NCI-H1930 (cell line): ENCODE measurements at regions not wholly inside any gene's neighbourhood (a gene's known extent, or its start where the extent isn't known, plus 50 kb on each side); places are given as distances from the start of the nearest gene placed in this dataset.
"Not testable (repeated sequence)": the region's sequence is repeated elsewhere in the genome, so short reads cannot be mapped to it uniquely, and the experiment has no call there.

ENCODE experiments used
- DNase-seq, 2 experiments: peaks; one replicate each; lab custom pipeline; 2025; lab: John Stamatoyannopoulos, UW

- DNase-seq = no peak
Measured at GRCh38 chr6:165793287-165793825, 130.3 kb upstream of the PDE10A start.

GRCh38 chr6:165791876-165792437, 128.9 kb upstream of the PDE10A start:
- no peak for DNase-seq

DNA sequence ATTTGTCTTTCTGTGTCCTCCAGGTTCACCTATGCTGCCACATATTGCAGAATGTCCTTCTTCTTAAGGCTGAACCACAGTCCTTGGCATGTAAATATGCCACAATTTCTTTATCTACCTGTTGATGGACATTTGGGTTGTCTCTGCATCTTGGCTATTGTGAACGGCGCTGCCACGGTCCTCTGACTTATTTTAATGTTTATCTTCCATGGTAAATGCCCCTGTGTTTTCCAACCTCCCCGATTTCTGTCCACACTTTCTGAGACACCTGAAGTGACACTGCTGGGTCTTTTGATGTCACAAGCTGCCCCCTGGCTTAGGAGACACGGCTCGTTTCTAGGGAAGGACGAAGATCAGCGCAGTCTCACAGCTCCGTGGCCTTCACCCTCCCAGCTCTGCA, 128.3 kb upstream of the PDE10A start:
- no peak for DNase-seq

GRCh38 chr6:165782812-165783211, 119.8 kb upstream of the PDE10A start:
- DNase-seq = no peak

DNA sequence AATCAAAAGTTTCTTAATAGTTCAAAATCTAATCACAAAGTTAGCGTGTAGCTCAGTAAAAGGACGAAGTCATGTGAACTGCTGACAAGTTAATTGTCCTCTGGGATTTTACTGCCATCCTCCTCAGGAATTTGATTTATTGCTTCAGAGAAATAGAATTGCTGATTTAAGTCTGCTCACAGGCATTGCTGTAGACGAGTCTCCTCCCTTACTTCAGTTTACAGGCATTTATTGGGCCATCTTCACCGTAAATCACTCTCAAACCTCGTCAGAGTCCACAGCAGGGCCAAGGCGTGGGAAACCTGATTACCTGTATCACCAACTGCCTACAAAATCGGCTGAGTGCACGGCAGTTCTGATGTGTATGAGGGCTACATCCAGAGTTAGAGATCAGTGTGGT, 119.1 kb upstream of the PDE10A start:
- no peak for DNase-seq

GRCh38 chr6:165777680-165778079, 114.6 kb upstream of the PDE10A start:
- no peak for DNase-seq

DNA sequence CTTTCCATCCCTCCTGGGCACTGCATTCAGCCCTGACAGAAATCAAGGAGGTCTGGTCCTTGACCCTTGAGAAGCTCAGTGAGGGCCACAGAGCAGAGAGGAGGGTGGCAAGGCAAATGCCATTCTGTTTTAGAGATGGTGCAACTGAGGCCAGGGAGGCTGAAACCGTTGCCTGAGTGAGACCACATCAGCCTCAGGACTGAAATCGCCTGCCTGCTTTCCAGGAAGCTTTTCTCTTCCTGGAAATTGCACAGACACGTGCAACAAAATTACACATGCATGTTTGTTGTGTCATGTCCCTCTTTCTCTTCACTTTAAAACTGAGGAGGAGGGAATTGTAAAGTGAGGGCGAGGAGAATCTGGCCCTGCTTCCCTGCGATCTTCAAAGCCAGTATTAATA, 113.7 kb upstream of the PDE10A start:
- no peak for DNase-seq

DNA sequence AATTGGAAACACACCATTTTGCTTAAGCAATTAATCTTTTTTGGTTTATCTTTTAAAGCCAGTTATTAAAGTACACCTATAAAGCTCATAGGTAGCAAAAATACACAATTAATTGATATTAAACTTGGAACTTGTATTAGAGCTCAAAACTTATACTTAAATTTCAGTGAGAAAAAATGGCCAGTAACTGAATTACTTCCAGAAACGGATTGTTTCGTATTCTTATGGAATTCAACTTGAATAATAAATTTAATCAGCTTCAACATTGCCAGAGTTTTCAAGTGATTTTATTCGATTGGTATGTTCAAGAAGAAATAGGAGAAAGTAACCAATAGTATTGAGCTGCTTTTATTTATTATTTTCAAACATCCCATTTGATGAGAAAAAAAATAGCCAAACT, 112.7 kb upstream of the PDE10A start:
- no peak for DNase-seq

DNA sequence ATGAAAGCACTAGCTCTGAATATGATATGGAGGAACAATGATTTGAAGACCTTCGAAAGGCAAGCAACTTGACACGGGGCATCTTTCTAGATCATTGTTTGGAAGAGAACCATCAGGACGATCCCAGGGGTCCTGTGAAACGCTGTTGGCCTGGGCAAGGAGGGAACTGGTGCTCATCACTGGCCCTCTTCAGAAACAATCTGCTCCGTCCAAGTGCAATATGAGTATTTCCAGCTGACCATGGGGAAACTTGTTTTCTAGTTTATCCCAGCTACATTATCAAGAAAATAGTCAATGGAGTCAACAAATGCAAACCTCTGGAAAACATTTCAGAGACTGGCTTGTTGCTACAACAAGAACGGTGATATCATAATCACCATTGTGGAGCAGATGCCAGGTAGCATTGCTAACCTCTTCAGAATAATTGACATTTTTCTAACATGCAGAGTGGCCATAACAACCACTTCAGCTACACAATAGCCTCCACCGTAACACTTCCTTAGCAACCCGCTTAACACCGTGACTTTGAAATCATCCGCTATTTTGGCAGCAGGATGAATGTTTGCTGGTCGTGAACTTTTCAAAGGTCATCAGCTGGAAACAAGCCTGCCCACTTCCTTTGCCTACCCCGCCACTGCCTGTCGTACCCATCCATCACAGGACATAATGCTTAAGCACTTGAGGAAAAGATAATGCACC, 112.0 kb upstream of the PDE10A start:
- no peak for DNase-seq

- DNase-seq = no peak
Measured at GRCh38 chr6:165770397-165771082, 107.5 kb upstream of the PDE10A start.

DNA sequence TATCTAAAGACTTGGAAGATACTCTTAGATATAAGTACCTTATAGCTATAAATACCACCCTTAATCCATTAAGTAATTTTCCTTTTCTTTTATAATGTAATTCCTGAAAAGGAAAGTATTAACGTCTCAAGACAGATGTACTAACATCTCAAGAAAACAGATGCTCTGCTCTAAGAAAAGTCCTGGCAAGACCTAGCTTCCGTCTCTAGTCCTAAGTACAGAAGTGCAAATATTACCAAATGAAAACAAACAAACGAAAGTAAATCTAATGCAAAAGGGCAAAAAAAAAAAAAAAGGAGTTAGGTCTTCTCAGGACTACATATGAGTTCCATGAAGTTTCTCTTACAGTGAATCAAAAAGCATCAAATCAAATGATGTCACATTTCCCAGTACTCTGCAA, 106.8 kb upstream of the PDE10A start:
- no peak for DNase-seq

- DNase-seq = no peak
Measured at GRCh38 chr6:165769401-165769800, 106.4 kb upstream of the PDE10A start.

DNA sequence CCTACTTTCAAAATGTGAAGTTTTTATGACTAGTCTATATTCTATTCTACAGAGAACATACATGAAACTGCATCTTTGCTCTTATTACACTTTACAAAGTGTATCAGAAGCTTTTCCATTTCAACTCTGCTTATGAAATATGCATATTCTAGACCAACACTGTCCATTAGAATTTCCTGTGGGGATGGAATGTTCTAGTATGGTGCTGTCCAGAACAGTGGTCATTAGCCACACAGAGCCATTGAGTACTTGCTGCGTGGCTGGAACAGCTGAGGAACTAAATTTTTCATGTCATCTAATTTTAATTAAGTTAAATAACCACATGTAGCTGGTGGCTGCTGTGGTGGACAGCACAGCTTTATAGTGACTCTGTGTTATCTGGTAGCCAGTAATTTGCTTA, 105.9 kb upstream of the PDE10A start:
- no peak for DNase-seq

DNA sequence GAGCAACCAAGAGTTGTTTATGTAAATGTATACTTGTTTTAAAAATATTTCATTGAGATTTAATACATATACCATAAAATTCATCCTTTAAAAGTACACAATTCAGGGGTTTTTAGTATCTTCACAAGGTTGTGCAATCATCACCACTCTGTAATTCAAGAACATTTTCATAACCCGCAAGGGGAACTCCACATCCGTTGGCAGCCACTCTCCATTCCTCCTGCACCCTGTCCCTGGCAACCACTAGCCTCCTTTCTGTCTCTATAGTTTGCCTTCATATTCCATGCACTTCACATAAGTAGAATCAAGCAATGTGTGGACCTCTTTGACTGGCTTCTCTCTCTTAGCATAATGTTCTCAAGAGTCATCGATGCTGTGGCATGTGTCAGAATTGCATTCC, 104.2 kb upstream of the PDE10A start:
- DNase-seq = no peak

DNA sequence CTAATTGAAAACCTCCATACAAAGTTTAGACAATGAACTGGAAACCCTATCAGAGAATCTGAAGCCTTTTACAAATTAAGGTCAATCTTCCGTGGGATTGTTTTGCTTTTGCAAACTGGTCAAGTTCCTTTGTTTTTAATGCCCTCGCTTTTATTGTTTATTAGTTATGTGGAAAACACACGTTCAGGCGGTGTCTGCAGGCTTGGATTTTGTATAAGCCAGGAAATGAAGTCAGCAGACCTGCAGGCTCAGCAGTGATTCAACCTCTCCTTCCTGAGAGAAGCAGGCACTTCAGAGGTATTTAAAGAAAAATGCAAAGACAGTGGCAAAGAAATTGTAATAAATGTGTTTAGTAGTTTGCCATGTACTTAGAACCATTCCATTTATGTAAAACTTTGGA, 103.4 kb upstream of the PDE10A start:
- DNase-seq = no peak

DNA sequence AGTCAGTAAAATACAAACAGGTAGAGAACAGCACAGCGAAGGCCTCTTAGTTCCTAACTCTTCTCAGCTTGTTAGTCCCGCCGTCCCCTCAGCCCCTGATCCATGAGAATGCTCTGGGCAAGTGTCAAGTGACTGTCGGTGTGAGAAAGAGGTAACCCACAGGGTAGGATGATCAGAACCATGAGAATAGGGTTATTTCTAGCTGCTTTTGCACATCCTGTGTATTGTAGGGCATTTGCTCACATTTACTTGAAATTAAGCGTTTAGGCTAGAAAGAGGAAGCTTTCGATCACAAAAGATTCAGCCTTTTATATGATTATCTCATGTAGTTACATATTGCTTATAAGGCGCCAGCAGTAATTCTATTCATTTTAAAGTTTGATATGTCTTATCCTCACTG, 103.0 kb upstream of the PDE10A start:
- no peak for DNase-seq

DNA sequence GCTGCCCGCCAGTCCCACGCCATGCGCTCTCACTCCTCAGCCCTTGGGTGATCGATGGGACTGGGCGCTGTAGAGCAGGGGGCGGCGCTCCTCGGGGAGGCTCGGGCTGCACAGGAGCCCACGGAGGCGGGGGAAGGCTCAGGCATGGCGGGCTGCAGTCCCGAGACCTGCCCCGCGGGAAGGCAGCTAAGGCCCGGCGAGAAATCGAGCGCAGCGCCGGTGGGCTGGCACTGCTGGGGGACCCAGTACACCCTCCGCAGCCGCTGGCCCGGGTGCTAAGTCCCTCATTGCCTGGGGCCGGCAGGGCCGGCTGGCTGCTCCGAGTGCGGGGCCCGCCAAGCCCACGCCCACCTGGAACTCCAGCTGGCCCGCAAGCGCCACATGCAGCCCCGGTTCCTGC, 102.2 kb upstream of the PDE10A start:
- DNase-seq = not testable (repeated sequence)

- DNase-seq = no peak
Measured at GRCh38 chr6:165762876-165763275, 99.8 kb upstream of the PDE10A start.

DNA sequence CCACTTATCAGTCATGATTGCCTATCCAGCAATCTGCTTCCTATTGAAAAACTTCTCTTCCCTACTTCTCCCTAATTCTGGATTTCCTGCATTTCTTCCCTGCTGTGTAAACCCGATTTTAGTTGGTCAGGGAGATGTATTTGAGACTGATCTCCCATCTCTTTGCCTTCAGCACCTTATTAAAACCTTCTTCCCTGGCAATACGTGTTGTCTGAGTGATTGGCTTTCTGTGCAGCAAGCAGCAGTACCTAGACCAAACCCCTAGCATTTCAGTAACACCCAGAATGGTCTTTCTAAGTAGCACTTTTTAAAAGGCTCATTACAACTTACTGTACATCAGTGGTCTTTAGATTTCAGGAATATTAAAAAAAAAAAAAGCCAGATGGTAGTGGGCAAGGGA, 99.1 kb upstream of the PDE10A start:
- no peak for DNase-seq

DNA sequence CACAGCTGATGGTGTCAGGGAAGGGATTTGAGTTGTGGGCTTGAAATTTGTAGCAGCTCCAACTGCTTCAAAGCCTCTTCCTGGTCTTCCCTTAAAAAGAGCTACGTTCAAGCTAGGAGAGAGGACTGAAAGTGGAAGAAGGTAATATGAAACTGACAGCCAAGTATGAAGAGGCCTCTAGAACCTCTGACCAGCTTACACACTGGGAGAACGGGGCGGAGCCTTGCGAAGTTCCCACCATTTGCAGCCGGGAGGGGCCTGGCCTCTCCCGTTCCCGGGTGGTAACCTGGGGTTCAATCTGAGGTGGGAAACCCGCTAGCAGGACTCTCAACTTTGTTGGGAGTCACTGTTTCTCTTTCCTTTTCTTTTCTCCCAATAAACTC, 97.8 kb upstream of the PDE10A start:
- DNase-seq = no peak

DNA sequence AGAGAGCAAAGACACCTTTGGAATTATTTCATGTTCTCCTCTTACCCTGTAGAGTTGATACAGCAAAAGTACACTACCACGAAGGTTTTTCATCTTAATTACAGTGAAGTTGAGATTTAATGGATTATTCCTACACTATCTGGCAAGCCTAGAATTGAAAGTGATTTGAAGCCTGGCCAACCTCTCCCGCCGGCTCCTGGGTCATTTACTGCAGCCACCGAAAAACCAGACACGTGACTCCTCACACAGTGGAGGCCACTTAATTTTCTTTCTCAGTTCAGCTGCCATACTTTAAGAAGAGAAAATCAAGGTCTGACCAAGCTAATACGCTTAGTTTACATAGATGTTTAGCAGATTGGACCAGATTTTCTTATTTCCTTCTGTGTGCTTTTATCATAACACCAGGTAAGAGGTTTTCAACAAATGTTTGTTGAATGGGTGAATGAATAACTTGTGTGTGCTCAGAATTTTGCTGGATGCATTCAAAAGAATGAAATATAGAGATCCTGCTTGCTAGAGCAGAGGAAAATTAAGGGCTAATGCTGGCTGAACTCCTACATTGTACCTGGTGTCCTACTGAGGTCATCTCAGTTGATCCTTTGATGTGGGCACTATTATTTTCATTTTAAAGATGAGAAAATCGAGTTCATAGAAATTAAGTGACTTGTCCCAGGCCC, 97.2 kb upstream of the PDE10A start:
- DNase-seq = no peak

DNA sequence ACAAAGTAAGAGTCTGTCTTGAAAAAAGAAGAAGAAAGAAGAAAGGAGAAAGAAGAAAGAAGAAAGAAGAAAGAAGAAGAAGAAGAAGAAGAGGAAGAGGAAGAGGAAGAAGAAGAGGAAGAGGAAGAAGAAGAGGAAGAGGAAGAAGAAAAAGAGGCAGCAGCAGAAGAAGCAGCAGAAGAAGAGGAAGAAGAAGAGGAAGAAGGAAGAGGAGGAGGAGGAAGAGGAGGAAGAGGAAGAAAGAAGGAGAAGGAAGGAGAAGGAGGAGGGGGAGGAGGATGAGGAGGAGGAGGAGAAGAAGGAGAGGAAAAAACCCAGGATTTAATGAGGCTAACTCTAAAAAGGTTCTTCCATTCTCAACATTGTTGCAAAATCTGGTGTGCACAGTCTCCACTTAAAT, 95.4 kb upstream of the PDE10A start:
- DNase-seq = no peak

- no peak for DNase-seq
Measured at GRCh38 chr6:165755583-165755982, 92.5 kb upstream of the PDE10A start.
